Panc1 (cell line): ENCODE measurements at regions not wholly inside any gene's neighbourhood (a gene's known extent, or its start where the extent isn't known, plus 50 kb on each side); places are given as distances from the start of the nearest gene placed in this dataset.

ENCODE experiments used
- CTCF ChIP-seq: fragments of 450-650 bp; IDR thresholded peaks from 2 replicates; pipeline ENCODE4 v1.5.1; 2017; ENCODE audit warnings: mild to moderate bottlenecking
- POLR2AphosphoS5 ChIP-seq: IDR thresholded peaks from 2 replicates; pipeline ENCODE4 v1.6.1; 2012; ENCODE audit warnings: mild to moderate bottlenecking, low read depth, low read length, moderate library complexity
- REST ChIP-seq, 2 experiments: IDR thresholded peaks; 2 replicates each; pipeline ENCODE4 v1.6.1; 2011 to 2012; ENCODE audit warnings: low read depth in 2 of 2, control low read depth in 1 of 2, low read length in 1 of 2, mild to moderate bottlenecking in 1 of 2, moderate library complexity in 1 of 2; ENCODE audit not compliant: insufficient read depth in 1 of 2
- TCF7L2 ChIP-seq: IDR thresholded peaks from 2 replicates; pipeline ENCODE4 v1.6.1; 2011; ENCODE audit warnings: mild to moderate bottlenecking, low read depth, low read length, inconsistent platforms

GRCh38 chr3:161555320-161555719, 58.7 kb downstream of the OTOL1 start:
- TF ChIP-seq CTCF (no peak), REST (IDR thresholded peaks at IDR 0.05; ENCODE audit: insufficient read depth in 1 of 2, low read depth in 2 of 2, low read length in 1 of 2) (no peak), POLR2AphosphoS5 (no peak), TCF7L2 (no peak)
